ENCODE measurements at regions not wholly inside any gene's neighbourhood (a gene's known extent, or its start where the extent isn't known, plus 50 kb on each side); places are given as distances from the start of the nearest gene placed in this dataset.

DNA sequence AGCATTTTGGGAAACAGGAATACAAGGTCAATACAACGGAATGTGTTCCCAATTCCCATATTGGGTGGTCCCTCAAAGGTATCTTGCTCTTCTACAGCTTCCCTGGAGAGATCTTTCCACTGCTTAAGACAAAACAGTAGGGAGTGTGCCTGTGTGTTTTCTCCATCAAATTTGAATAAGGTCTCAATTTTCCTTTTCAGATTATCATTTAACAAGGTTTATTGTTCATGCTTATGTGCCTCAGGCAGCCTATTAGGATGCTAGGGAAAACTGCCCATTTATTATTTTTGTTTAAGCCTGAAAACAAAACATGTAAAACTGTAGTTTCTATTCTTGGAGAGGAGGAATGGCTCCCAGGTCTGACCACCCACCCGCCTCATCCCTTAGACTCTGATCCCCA lies 622.7 kb downstream of the LMO4 start:
- Mint-ChIP-seq H3K9me3 (ENCODE audit: low read depth) (no peaks in the 10 kb centered on the region), H3K4me3 (ENCODE audit: unreplicated experiment) (no peak overlapping the region), H3K27me3 (ENCODE audit: low read depth) (no peaks in the 10 kb centered on the region), H3K27ac (ENCODE audit: unreplicated experiment) (no peak overlapping the region), H3K4me1 (ENCODE audit: low read depth) (peaks cover 20% of the 10 kb centered on the region), H3K36me3 (ENCODE audit: low read depth) (no peaks in the 10 kb centered on the region)
- DNase-seq (ENCODE audit: low spot score), result no peak
- TF ChIP-seq, protein P1, sequence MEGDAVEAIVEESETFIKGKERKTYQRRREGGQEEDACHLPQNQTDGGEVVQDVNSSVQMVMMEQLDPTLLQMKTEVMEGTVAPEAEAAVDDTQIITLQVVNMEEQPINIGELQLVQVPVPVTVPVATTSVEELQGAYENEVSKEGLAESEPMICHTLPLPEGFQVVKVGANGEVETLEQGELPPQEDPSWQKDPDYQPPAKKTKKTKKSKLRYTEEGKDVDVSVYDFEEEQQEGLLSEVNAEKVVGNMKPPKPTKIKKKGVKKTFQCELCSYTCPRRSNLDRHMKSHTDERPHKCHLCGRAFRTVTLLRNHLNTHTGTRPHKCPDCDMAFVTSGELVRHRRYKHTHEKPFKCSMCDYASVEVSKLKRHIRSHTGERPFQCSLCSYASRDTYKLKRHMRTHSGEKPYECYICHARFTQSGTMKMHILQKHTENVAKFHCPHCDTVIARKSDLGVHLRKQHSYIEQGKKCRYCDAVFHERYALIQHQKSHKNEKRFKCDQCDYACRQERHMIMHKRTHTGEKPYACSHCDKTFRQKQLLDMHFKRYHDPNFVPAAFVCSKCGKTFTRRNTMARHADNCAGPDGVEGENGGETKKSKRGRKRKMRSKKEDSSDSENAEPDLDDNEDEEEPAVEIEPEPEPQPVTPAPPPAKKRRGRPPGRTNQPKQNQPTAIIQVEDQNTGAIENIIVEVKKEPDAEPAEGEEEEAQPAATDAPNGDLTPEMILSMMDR (IDR thresholded peaks at IDR 0.05), result no peak

DNA sequence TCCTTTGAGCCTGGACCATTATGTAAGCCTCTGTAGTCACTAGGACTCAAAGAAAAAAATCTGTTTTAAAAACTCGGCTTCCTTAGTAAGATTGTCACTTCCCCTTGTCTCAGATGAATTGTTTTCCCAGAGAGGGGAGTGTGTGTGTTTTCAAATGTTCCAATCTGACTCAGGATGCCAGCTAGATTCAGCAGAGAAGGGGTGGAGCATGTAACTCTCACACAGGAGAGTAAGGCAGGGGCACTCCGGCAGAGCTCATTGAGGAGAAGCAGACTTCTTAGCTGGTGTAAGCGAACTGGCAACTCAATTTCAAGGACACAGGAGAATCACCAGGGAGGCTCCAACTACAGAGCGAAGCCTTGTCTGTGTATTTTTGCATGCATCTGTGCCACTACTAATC lies 623.2 kb downstream of the LMO4 start:
- no peaks in the 10 kb centered on the region for H3K27me3 Mint-ChIP-seq (ENCODE audit: low read depth)
- DNase-seq (ENCODE audit: low spot score), result no peak
- no peak overlapping the region for H3K4me3 Mint-ChIP-seq (ENCODE audit: unreplicated experiment)

DNA sequence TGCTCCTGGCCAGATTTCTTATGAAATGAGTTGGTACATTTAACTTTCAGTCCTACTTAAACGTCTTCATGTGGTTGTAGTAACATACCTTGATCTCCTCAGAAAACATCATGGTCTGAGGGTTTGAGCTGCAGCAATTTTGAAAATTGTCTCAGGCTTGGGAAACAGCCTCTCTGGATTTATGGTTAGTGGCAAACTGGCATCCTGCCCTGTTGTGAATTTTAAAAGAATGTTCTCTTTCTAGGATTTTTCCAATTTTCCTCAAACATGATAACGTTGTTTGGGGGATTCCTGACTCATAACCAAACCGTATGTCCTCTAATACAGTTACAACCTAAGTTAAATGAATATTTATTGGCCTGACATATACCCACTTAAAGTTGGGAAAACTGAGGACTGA lies 624.4 kb downstream of the LMO4 start:
- no peak for DNase-seq (ENCODE audit: low spot score)
- H3K36me3 Mint-ChIP-seq (ENCODE audit: low read depth), result no peaks in the 10 kb centered on the region

More for the DNA sequence above, 623.2 kb downstream of the LMO4 start:
- Mint-ChIP-seq H3K27ac (ENCODE audit: unreplicated experiment) (no peak overlapping the region), H3K9me3 (ENCODE audit: low read depth) (no peaks in the 10 kb centered on the region), H3K4me1 (ENCODE audit: low read depth) (peaks cover 20% of the 10 kb centered on the region), H3K36me3 (ENCODE audit: low read depth) (no peaks in the 10 kb centered on the region)
- TF ChIP-seq, protein P1 (IDR thresholded peaks at IDR 0.05), result no peak

DNA sequence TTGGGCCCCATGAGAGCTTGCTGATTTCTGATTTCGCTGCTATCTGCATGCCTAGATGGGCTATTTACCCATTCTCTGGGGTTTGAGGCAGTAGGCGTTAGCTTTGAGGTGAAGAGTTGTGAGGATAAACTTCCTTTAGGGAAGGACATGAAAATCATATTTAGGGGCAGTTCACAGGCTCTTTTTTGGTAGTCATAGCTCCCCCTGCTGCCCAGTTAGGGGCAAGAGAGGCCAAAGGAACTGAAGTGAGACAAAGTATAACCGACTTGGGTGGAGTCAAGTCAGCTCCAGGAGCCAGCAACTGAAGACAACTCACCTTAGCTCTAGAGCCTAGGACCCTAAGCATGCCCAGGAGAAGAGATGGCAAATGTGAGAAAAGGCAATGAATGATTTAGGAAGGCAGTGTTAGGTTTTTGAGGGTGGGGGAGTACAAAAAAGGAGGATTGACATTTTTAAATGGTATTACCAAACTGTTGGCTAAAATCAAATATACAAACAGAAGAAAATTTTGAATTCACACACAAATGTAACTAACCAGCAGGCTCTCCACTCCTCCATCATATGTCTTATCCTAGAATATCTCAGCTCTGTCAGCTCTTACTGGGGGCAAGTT lies 625.2 kb downstream of the LMO4 start:
- no peaks in the 10 kb centered on the region for H3K27me3 Mint-ChIP-seq (ENCODE audit: low read depth)
- TF ChIP-seq, protein P1 (IDR thresholded peaks at IDR 0.05), result peak; percentile 90
- H3K9me3 Mint-ChIP-seq (ENCODE audit: low read depth), result no peaks in the 10 kb centered on the region
- DNase-seq (ENCODE audit: low spot score), result no peak
- H3K36me3 Mint-ChIP-seq (ENCODE audit: low read depth), result no peaks in the 10 kb centered on the region
- no peak overlapping the region for H3K27ac Mint-ChIP-seq (ENCODE audit: unreplicated experiment)
- peaks cover 20% of the 10 kb centered on the region for H3K4me1 Mint-ChIP-seq (ENCODE audit: low read depth)
- H3K4me3 Mint-ChIP-seq (ENCODE audit: unreplicated experiment), result no peak overlapping the region

More for the DNA sequence above, 624.4 kb downstream of the LMO4 start:
- Mint-ChIP-seq H3K4me3 (ENCODE audit: unreplicated experiment) (no peak overlapping the region), H3K4me1 (ENCODE audit: low read depth) (peaks cover 20% of the 10 kb centered on the region), H3K27ac (ENCODE audit: unreplicated experiment) (no peak overlapping the region), H3K27me3 (ENCODE audit: low read depth) (no peaks in the 10 kb centered on the region), H3K9me3 (ENCODE audit: low read depth) (no peaks in the 10 kb centered on the region)
- TF ChIP-seq, protein P1 (IDR thresholded peaks at IDR 0.05), result no peak

DNA sequence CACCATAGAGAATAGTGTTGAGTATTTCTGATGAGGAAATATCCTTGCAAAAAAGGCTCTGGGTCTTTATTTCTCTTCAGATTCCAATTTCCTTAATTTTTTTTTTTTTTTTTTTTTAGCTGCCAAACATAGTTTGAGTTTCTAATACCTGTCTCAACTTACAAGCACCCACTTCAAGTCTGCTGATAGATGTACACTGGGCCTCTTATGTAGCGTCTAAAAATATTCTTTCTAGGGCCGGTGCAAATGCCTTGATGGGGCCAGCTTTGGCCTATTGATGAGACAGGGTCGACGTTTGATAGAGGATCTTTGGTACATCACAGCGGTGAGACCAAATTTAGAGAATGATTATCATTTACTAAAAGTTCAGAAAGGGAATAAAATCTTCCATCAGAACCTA lies 626.4 kb downstream of the LMO4 start:
- H3K4me3 Mint-ChIP-seq (ENCODE audit: unreplicated experiment), result no peak overlapping the region
- no peaks in the 10 kb centered on the region for H3K27me3 Mint-ChIP-seq (ENCODE audit: low read depth)
- no peak overlapping the region for H3K27ac Mint-ChIP-seq (ENCODE audit: unreplicated experiment)
- TF ChIP-seq, protein P1 (IDR thresholded peaks at IDR 0.05), result no peak
- no peaks in the 10 kb centered on the region for H3K9me3 Mint-ChIP-seq (ENCODE audit: low read depth)
- peaks cover 20% of the 10 kb centered on the region for H3K4me1 Mint-ChIP-seq (ENCODE audit: low read depth)
- no peak for DNase-seq (ENCODE audit: low spot score)
- H3K36me3 Mint-ChIP-seq (ENCODE audit: low read depth), result no peaks in the 10 kb centered on the region
